ENCODE measurements at regions not wholly inside any gene's neighbourhood (a gene's known extent, or its start where the extent isn't known, plus 50 kb on each side); places are given as distances from the start of the nearest gene placed in this dataset.

GRCh38 chr7:46942574-46942973 is 639.3 kb downstream of the TNS3 start:
- TF ChIP-seq, protein P1, sequence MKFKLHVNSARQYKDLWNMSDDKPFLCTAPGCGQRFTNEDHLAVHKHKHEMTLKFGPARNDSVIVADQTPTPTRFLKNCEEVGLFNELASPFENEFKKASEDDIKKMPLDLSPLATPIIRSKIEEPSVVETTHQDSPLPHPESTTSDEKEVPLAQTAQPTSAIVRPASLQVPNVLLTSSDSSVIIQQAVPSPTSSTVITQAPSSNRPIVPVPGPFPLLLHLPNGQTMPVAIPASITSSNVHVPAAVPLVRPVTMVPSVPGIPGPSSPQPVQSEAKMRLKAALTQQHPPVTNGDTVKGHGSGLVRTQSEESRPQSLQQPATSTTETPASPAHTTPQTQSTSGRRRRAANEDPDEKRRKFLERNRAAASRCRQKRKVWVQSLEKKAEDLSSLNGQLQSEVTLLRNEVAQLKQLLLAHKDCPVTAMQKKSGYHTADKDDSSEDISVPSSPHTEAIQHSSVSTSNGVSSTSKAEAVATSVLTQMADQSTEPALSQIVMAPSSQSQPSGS (IDR thresholded peaks at IDR 0.05; ENCODE audit: low read length) = no peak
- TF ChIP-seq TBL1XR1 (IDR thresholded peaks at IDR 0.05; ENCODE audit: low read depth, low read length) (no peak), REST (IDR thresholded peaks at IDR 0.05; ENCODE audit: low read depth, low read length) (no peak)
- TF ChIP-seq, protein P2, sequence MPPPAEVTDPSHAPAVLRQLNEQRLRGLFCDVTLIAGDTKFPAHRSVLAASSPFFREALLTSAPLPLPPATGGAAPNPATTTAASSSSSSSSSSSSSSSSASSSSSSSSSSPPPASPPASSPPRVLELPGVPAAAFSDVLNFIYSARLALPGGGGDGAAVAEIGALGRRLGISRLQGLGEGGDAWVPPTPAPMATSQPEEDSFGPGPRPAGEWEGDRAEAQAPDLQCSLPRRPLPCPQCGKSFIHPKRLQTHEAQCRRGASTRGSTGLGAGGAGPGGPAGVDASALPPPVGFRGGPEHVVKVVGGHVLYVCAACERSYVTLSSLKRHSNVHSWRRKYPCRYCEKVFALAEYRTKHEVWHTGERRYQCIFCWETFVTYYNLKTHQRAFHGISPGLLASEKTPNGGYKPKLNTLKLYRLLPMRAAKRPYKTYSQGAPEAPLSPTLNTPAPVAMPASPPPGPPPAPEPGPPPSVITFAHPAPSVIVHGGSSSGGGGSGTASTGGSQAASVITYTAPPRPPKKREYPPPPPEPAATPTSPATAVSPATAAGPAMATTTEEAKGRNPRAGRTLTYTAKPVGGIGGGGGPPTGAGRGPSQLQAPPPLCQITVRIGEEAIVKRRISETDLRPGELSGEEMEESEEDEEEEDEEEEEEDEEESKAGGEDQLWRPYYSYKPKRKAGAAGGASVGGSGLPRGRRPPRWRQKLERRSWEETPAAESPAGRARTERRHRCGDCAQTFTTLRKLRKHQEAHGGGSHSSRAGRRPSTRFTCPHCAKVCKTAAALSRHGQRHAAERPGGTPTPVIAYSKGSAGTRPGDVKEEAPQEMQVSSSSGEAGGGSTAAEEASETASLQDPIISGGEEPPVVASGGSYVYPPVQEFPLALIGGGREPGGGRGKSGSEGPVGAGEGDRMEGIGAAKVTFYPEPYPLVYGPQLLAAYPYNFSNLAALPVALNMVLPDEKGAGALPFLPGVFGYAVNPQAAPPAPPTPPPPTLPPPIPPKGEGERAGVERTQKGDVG (CRISPR knock-in tag; IDR thresholded peaks at IDR 0.05) = no peak
